T47D (cell line): ENCODE measurements at regions not wholly inside any gene's neighbourhood (a gene's known extent, or its start where the extent isn't known, plus 50 kb on each side); places are given as distances from the start of the nearest gene placed in this dataset.
A peak's percentile ranks its signal among the peaks of the same experiment; 100 is the strongest.
"Not testable (repeated sequence)": the region's sequence is repeated elsewhere in the genome, so short reads cannot be mapped to it uniquely, and the experiment has no call there.

Experiments
- DNase-seq, 2 experiments: peaks; one replicate each; pipeline versions ENCODE4 v3.0.0 to v3.0.0-alpha.2; 2011 to 2012; ENCODE audit warnings: low read depth in 1 of 2, low spot score in 1 of 2
- JUND ChIP-seq: IDR thresholded peaks from 2 replicates; pipeline ENCODE4 v1.6.1; 2012; ENCODE audit warnings: low read depth
- in situ Hi-C: cut with HindIII; loops from 2 replicates; pipeline ENCODE4 v1.10.0; 2016; ENCODE audit warnings: low sequenced_read_pairs, low pct_unique_long_range_greater_than_20kb

GRCh38 chr5:144035046-144035740 lies 135.3 kb downstream of the YIPF5 start:
- no peak for TF ChIP-seq JUND
- in situ Hi-C loops, result no loop called here
- DNase-seq, result no peak

GRCh38 chr5:144036476-144036875 lies 134.0 kb downstream of the YIPF5 start:
- in situ Hi-C loops, result no loop called here
- TF ChIP-seq JUND, result no peak
- no peak for DNase-seq

- in situ Hi-C loops, result no loop called here
- DNase-seq, result no peak
- TF ChIP-seq JUND, result no peak
Measured at GRCh38 chr5:144040615-144041305, 129.7 kb downstream of the YIPF5 start.

GRCh38 chr5:144042156-144042555 lies 128.3 kb downstream of the YIPF5 start:
- no peak for TF ChIP-seq JUND
- no peak for DNase-seq
- in situ Hi-C loops, result no loop called here

GRCh38 chr5:144048259-144048856 lies 122.1 kb downstream of the YIPF5 start:
- no peak for DNase-seq
- TF ChIP-seq JUND, result no peak
- in situ Hi-C loops, result no loop called here

GRCh38 chr5:144055391-144055790 lies 115.1 kb downstream of the YIPF5 start:
- DNase-seq, in situ Hi-C loops: not testable (repeated sequence)

GRCh38 chr5:144060091-144060490 lies 110.4 kb downstream of the YIPF5 start:
- DNase-seq, in situ Hi-C loops: not testable (repeated sequence)

- in situ Hi-C loops, result no loop called here
- DNase-seq, result no peak
- no peak for TF ChIP-seq JUND
Measured at GRCh38 chr5:144060598-144060997, 109.9 kb downstream of the YIPF5 start.

- TF ChIP-seq JUND, result no peak
- in situ Hi-C loops, result no loop called here
- no peak for DNase-seq
Measured at GRCh38 chr5:144065786-144066185, 104.7 kb downstream of the YIPF5 start.

GRCh38 chr5:144072518-144072927 lies 97.9 kb downstream of the YIPF5 start:
- in situ Hi-C loops, result no loop called here
- no peak for TF ChIP-seq JUND
- DNase-seq, result peak in 1 of 2 experiments; percentile 17

GRCh38 chr5:144076521-144077083 lies 93.9 kb downstream of the YIPF5 start:
- no peak for DNase-seq
- in situ Hi-C loops, result no loop called here
- no peak for TF ChIP-seq JUND

GRCh38 chr5:144083185-144083584 lies 87.3 kb downstream of the YIPF5 start:
- TF ChIP-seq JUND, result no peak
- DNase-seq, result no peak
- in situ Hi-C loops, result no loop called here

- in situ Hi-C loops, result no loop called here
- no peak for DNase-seq
- no peak for TF ChIP-seq JUND
Measured at GRCh38 chr5:144084971-144085370, 85.5 kb downstream of the YIPF5 start.
